DOHH2 (cell line): ENCODE measurements at regions not wholly inside any gene's neighbourhood (a gene's known extent, or its start where the extent isn't known, plus 50 kb on each side); places are given as distances from the start of the nearest gene placed in this dataset.
"Not testable (repeated sequence)": the region's sequence is repeated elsewhere in the genome, so short reads cannot be mapped to it uniquely, and the experiment has no call there.

Experiments used
- H3F3A ChIP-seq: fragments of 200-600 bp; sonication (generic), shearing (Covaris generic); 2 replicates; pipeline ENCODE4 v1.6.0; 2016; ENCODE audit warnings: antibody characterized with exemption, mild to moderate bottlenecking; ENCODE audit not compliant: control insufficient read depth, insufficient read depth
- H3K27ac ChIP-seq: fragments of 200-600 bp; sonication (generic); 2 replicates; pipeline ENCODE4 v1.5.1; 2014; ENCODE audit warnings: low read depth, mild to moderate bottlenecking, low read length, moderate library complexity
- H3K27me3 ChIP-seq: fragments of 200-600 bp; sonication (generic); 2 replicates; pipeline ENCODE4 v1.6.1; 2014; ENCODE audit warnings: mild to moderate bottlenecking, low read length, mixed read lengths; ENCODE audit not compliant: control insufficient read depth
- H3K36me3 ChIP-seq: fragments of 200-600 bp; sonication (generic); 2 replicates; pipeline ENCODE4 v1.6.1; 2014; ENCODE audit warnings: mild to moderate bottlenecking, low read length, moderate library complexity, mixed read lengths; ENCODE audit not compliant: control insufficient read depth
- H3K4me1 ChIP-seq: fragments of 200-600 bp; sonication (generic); 2 replicates; pipeline ENCODE4 v1.6.1; 2014; ENCODE audit warnings: mild to moderate bottlenecking, low read length, mixed read lengths; ENCODE audit not compliant: control insufficient read depth
- H3K4me2 ChIP-seq: fragments of 200-600 bp; sonication (generic); 2 replicates; pipeline ENCODE4 v1.6.0; 2014; ENCODE audit warnings: mild to moderate bottlenecking, low read length, moderate library complexity
- H3K4me3 ChIP-seq: fragments of 200-600 bp; sonication (generic); 2 replicates; pipeline ENCODE4 v1.5.1; 2014; ENCODE audit warnings: mild to moderate bottlenecking, low read length, mixed read lengths
- H3K79me2 ChIP-seq: fragments of 200-600 bp; sonication (generic); 2 replicates; pipeline ENCODE4 v1.6.1; 2014; ENCODE audit warnings: mild to moderate bottlenecking, low read length, mixed read lengths; ENCODE audit not compliant: control insufficient read depth
- H3K9me2 ChIP-seq: fragments of 200-600 bp; sonication (generic); replicated peaks from 2 replicates; pipeline ENCODE4 v1.6.1; 2014; ENCODE audit warnings: mild to moderate bottlenecking, low read length, mixed read lengths; ENCODE audit not compliant: control insufficient read depth
- H3K9me3 ChIP-seq: fragments of 200-600 bp; sonication (generic); 2 replicates; pipeline ENCODE4 v1.6.1; 2014; ENCODE audit warnings: antibody characterized with exemption, low read length, mixed read lengths; ENCODE audit not compliant: control insufficient read depth, insufficient read depth
- H4K20me1 ChIP-seq: fragments of 200-600 bp; sonication (generic); 2 replicates; pipeline ENCODE4 v1.6.0; 2014; ENCODE audit warnings: low read depth, mild to moderate bottlenecking, antibody characterized with exemption, low read length, moderate library complexity; ENCODE audit not compliant: control insufficient read depth, insufficient read depth
- EZH2phosphoT487 ChIP-seq: fragments of 200-600 bp; sonication (generic); IDR thresholded peaks from 2 replicates; pipeline ENCODE4 v1.6.1; 2017; ENCODE audit warnings: borderline replicate concordance, mild to moderate bottlenecking, antibody characterized with exemption, low read length, moderate library complexity, mixed read lengths
- TF ChIP-seq, protein P1 (sequence below): fragments of 200-600 bp; sonication (generic); IDR thresholded peaks from one replicate; pipeline ENCODE4 v1.5.1; 2014; ENCODE audit warnings: antibody characterized with exemption, mild to moderate bottlenecking, low read depth, low read length; ENCODE audit not compliant: poor library complexity, severe bottlenecking

DNA sequence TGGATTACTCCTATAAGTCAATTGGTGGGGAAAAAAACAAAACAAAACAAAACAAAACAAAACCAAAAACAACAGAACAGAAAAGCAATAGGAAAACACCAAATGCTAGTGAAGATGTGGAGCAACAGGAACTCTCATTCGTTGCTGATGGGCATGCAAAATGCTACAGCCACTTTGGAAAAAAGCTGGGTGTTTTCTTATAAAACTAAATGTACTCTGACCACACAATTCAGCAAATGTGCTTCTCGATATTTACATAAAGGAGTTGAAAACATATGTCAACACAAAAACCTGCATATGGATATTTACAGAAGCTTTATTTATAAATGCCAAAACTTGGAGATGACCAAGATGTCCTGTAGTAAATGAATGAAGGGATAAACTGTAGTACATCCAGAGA is 703.6 kb upstream of the FAM241A start:
- H3K27me3 ChIP-seq: no peaks in the 10 kb centered on the region
- H3K4me1 ChIP-seq: no peaks in the 10 kb centered on the region
- no peaks in the 10 kb centered on the region for H4K20me1 ChIP-seq
- H3K9me2 ChIP-seq: no peaks in the 10 kb centered on the region
- H3K27ac ChIP-seq: no peak overlapping the region
- H3K4me2 ChIP-seq: no peak overlapping the region
- no peaks in the 10 kb centered on the region for H3K79me2 ChIP-seq
- H3K4me3 ChIP-seq: no peak overlapping the region
- H3K36me3 ChIP-seq: no peaks in the 10 kb centered on the region
- H3F3A ChIP-seq: no peaks in the 10 kb centered on the region
- H3K9me3 ChIP-seq: no peaks in the 10 kb centered on the region
- TF ChIP-seq, protein P1, sequence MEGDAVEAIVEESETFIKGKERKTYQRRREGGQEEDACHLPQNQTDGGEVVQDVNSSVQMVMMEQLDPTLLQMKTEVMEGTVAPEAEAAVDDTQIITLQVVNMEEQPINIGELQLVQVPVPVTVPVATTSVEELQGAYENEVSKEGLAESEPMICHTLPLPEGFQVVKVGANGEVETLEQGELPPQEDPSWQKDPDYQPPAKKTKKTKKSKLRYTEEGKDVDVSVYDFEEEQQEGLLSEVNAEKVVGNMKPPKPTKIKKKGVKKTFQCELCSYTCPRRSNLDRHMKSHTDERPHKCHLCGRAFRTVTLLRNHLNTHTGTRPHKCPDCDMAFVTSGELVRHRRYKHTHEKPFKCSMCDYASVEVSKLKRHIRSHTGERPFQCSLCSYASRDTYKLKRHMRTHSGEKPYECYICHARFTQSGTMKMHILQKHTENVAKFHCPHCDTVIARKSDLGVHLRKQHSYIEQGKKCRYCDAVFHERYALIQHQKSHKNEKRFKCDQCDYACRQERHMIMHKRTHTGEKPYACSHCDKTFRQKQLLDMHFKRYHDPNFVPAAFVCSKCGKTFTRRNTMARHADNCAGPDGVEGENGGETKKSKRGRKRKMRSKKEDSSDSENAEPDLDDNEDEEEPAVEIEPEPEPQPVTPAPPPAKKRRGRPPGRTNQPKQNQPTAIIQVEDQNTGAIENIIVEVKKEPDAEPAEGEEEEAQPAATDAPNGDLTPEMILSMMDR: no peak
- no peak for TF ChIP-seq EZH2phosphoT487

DNA sequence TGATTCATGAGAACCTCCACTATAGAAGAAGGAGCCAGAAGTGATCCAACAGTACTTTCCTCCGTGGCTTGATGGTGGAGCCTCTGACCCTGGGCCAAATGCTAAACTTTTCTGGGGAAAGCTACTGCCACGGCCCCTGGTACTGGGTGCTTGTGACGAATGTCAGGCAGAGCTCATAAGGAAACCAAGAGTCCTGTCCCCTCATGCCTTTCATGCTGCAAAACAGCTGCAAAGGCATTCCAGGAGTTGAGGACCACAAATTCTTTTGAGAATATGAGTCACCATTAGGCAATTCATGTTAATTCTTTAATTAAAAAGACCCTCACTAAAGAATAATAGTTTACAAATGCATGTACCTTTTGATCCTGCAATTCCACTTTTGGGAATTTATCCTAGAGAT is 700.4 kb upstream of the FAM241A start:
- H3F3A ChIP-seq, H3K27ac ChIP-seq, H3K27me3 ChIP-seq, H3K4me3 ChIP-seq, H3K4me1 ChIP-seq, H3K79me2 ChIP-seq, H3K9me2 ChIP-seq, H3K9me3 ChIP-seq, H4K20me1 ChIP-seq, H3K36me3 ChIP-seq, H3K4me2 ChIP-seq: not testable (repeated sequence)

DNA sequence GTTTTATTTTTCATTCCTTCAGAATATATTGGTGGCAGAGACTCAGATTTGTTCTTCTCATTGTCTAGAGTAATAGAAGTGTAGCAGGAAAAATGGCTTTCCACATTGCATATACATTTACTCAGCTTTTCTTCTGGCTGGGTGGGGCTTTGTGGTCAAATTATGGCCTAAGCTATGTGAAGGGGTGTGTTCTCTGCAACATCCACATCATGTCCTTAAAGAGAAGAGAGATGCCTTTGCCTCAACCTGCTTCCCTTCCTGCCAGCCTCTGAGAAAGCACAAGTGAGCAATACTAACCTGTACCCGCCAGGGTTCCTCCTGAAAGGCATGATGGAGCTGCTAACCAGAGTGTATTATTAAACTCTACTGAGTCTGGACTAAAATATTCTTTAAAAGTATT is 695.6 kb upstream of the FAM241A start:
- no peaks in the 10 kb centered on the region for H3K4me1 ChIP-seq
- H3K4me3 ChIP-seq: no peak overlapping the region
- TF ChIP-seq, protein P1: no peak
- no peak for TF ChIP-seq EZH2phosphoT487
- no peaks in the 10 kb centered on the region for H3K9me3 ChIP-seq
- H3F3A ChIP-seq: no peaks in the 10 kb centered on the region
- H3K79me2 ChIP-seq: no peaks in the 10 kb centered on the region
- H3K4me2 ChIP-seq: no peak overlapping the region
- no peaks in the 10 kb centered on the region for H3K27me3 ChIP-seq
- no peaks in the 10 kb centered on the region for H4K20me1 ChIP-seq
- no peak overlapping the region for H3K27ac ChIP-seq
- no peaks in the 10 kb centered on the region for H3K36me3 ChIP-seq
- H3K9me2 ChIP-seq: no peaks in the 10 kb centered on the region

DNA sequence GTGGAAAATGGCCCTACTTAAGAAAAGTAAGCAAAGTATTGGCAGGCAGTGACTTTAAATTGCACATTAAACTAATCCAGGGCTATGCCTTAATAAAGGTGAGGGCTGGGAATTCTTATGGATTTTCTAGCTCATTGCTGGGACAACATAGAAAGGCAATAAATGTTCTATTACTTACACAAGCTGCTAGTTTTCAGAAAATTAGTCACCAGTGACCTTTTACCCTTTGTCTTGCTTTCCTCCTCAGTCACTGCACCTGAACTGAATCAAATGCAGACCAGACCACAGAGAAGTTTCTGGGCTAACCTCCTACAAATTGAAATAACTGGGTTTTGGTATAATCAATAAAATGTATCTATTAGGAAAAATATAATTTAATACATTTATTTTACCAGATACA is 694.4 kb upstream of the FAM241A start:
- H3K79me2 ChIP-seq: no peaks in the 10 kb centered on the region
- H3F3A ChIP-seq: no peaks in the 10 kb centered on the region
- no peak overlapping the region for H3K4me3 ChIP-seq
- no peaks in the 10 kb centered on the region for H3K9me2 ChIP-seq
- no peak overlapping the region for H3K27ac ChIP-seq
- no peaks in the 10 kb centered on the region for H3K27me3 ChIP-seq
- no peaks in the 10 kb centered on the region for H4K20me1 ChIP-seq
- no peaks in the 10 kb centered on the region for H3K36me3 ChIP-seq
- TF ChIP-seq, protein P1: no peak
- no peak for TF ChIP-seq EZH2phosphoT487
- H3K4me2 ChIP-seq: no peak overlapping the region
- H3K4me1 ChIP-seq: no peaks in the 10 kb centered on the region
- no peaks in the 10 kb centered on the region for H3K9me3 ChIP-seq
